ENCODE measurements at regions not wholly inside any gene's neighbourhood (a gene's known extent, or its start where the extent isn't known, plus 50 kb on each side); places are given as distances from the start of the nearest gene placed in this dataset.

DNA sequence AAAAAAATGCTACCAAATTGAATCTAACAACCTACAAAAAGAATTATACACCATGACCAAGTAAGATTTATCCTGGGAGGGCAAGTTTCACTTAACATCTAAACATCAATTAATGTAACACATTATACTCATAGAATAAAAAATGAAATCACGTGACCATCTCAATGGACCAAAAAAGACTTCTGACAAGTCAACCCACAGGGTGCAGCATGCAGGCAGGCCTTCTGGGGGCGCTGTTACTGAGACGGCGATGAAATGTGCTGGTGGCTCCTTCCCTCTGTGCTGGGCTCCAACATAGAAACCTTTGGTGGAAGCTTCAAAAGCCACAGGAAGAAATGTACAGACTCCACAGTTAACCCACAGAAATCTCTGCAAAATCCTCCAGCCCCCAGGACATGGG, 103.1 kb downstream of the INHBA start:
- Histone ChIP-seq H3K4me3 (ENCODE audit: low read depth, low read length) (no peak overlapping the region), H3K9me3 (ENCODE audit: control insufficient read depth, insufficient read depth, low read length) (no peaks in the 10 kb centered on the region), H3K36me3 (ENCODE audit: control insufficient read depth, insufficient read depth, low read length) (no peaks in the 10 kb centered on the region), H3K9ac (ENCODE audit: low read depth, low read length) (no peak overlapping the region), H3K27me3 (ENCODE audit: control insufficient read depth, insufficient read depth, low read length) (no peaks in the 10 kb centered on the region), H3K4me1 (ENCODE audit: control insufficient read depth, insufficient read depth, low read length) (no peaks in the 10 kb centered on the region)

DNA sequence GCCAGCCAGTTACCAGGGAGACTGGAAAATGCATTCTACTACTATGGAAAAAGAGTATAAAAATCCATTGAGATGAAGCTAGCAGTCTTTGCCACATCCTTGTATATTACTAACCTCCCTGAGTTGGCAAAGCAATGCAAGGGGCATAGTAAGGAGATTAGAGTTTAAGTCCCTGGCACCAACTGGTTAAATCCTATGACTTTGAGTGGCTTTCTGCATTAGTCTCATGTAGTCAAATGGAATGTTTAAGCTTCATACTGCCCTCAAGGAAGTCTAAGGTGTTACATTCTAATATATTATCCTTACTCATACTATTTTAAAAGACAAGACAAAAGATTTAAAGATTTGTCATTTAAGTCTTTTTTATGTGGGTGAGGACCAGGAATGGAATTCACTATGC, 110.1 kb downstream of the INHBA start:
- no peaks in the 10 kb centered on the region for H3K36me3 ChIP-seq (ENCODE audit: control insufficient read depth, insufficient read depth, low read length)
- no peak overlapping the region for H3K4me3 ChIP-seq (ENCODE audit: low read depth, low read length)
- H3K9ac ChIP-seq (ENCODE audit: low read depth, low read length): no peak overlapping the region
- H3K9me3 ChIP-seq (ENCODE audit: control insufficient read depth, insufficient read depth, low read length): no peaks in the 10 kb centered on the region
- no peaks in the 10 kb centered on the region for H3K27me3 ChIP-seq (ENCODE audit: control insufficient read depth, insufficient read depth, low read length)
- H3K4me1 ChIP-seq (ENCODE audit: control insufficient read depth, insufficient read depth, low read length): peaks cover 2% of the 10 kb centered on the region

DNA sequence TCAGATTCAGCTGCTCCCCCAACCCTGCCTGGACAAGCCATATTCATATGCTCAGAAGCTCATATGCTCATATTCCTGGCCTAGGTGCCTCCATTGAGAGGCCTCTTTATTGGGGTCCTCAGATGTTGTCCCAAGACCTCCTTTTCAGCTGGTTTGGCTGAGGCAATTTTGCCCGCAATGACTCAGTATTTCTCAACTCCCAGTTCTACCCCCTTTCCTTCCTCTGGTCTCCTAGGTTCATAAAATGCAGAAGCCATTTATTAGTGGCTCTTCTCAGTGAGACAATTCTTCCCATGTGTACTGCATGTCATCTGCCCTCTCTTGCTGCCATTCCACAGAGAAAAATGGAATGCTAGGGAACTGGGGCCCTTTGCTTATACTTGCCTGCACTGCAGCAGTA, 110.7 kb downstream of the INHBA start:
- Histone ChIP-seq H3K9me3 (ENCODE audit: control insufficient read depth, insufficient read depth, low read length) (no peaks in the 10 kb centered on the region), H3K4me1 (ENCODE audit: control insufficient read depth, insufficient read depth, low read length) (peaks cover 2% of the 10 kb centered on the region), H3K9ac (ENCODE audit: low read depth, low read length) (no peak overlapping the region), H3K27me3 (ENCODE audit: control insufficient read depth, insufficient read depth, low read length) (no peaks in the 10 kb centered on the region), H3K4me3 (ENCODE audit: low read depth, low read length) (no peak overlapping the region), H3K36me3 (ENCODE audit: control insufficient read depth, insufficient read depth, low read length) (no peaks in the 10 kb centered on the region)

DNA sequence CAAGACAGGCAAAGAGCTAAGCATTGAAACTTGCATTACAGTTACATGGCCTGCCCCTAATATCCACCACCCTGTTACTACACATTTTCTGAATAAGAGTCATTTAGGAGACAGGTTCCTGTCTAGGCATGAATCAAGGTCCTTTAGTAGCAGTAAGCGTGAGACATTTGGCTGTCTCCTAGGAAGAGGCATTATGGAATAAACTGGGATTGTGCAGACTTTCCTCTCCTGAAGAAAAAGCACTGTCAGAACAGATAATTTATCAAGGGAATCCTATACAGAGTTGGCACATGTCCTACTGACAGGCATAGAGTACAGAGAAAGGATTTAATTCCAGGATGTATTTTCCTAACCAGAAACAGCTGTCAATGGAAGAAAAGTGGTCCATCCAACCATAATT, 111.9 kb downstream of the INHBA start:
- H3K9me3 ChIP-seq (ENCODE audit: control insufficient read depth, insufficient read depth, low read length): no peaks in the 10 kb centered on the region
- peaks cover 2% of the 10 kb centered on the region for H3K4me1 ChIP-seq (ENCODE audit: control insufficient read depth, insufficient read depth, low read length)
- H3K27me3 ChIP-seq (ENCODE audit: control insufficient read depth, insufficient read depth, low read length): no peaks in the 10 kb centered on the region
- H3K9ac ChIP-seq (ENCODE audit: low read depth, low read length): no peak overlapping the region
- no peaks in the 10 kb centered on the region for H3K36me3 ChIP-seq (ENCODE audit: control insufficient read depth, insufficient read depth, low read length)
- no peak overlapping the region for H3K4me3 ChIP-seq (ENCODE audit: low read depth, low read length)

DNA sequence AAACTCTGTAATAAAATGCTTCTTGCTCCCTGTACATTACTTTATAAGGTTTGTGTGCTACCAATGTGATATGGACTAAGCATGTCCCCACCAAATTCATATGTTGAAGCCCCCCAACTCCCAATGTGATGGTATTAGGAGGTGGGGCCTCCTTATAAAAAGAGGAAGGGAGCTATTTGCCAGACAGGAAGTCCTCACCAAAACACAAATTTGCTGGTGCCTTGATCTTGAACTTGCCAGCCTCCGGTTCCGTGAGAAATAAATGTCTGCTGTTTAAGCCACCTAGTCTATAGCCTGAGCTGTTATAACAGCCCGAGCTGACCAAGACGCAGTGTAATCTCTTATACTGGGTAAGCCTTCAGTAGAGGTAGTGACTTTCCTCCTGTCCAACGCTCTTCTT, 114.5 kb downstream of the INHBA start:
- Histone ChIP-seq H3K4me1 (ENCODE audit: control insufficient read depth, insufficient read depth, low read length) (peaks cover 2% of the 10 kb centered on the region), H3K9me3 (ENCODE audit: control insufficient read depth, insufficient read depth, low read length) (no peaks in the 10 kb centered on the region), H3K27me3 (ENCODE audit: control insufficient read depth, insufficient read depth, low read length) (no peaks in the 10 kb centered on the region), H3K9ac (ENCODE audit: low read depth, low read length) (no peak overlapping the region), H3K36me3 (ENCODE audit: control insufficient read depth, insufficient read depth, low read length) (no peaks in the 10 kb centered on the region), H3K4me3 (ENCODE audit: low read depth, low read length) (no peak overlapping the region)

DNA sequence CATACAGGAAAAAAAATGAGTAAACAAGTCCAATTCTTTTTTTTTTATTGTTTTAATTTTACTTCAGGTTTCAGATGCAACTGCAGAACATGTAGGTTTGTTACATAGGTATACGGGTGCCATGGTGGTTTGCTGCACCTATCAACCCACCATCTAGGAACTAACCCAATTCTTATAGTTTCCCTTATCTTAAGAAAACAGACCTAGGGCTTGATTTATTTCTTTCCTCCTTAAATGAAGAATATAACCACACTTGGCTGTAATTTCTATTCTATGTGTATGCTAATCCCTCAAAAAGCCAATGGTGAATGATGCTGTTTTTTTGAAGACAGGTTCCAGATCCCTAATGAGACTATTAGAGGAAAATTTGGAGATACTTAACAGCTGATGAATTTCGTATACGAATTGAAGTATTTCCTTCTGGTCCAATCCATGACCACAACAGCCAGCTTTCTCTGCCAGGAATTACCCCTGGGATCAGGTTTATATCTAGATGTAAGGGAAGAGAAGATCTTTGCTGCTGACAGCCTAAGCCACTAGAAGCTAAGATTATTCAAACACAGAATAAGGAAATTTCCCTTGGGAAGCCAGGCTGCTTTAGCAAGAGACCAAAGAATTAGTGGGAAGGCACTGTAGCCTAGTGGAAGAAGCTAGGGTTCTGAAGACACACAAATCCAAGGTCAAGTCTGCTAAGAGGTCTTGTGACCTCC, 115.8 kb downstream of the INHBA start:
- H3K9ac ChIP-seq (ENCODE audit: low read depth, low read length): no peak overlapping the region
- no peaks in the 10 kb centered on the region for H3K27me3 ChIP-seq (ENCODE audit: control insufficient read depth, insufficient read depth, low read length)
- H3K4me3 ChIP-seq (ENCODE audit: low read depth, low read length): no peak overlapping the region
- no peaks in the 10 kb centered on the region for H3K9me3 ChIP-seq (ENCODE audit: control insufficient read depth, insufficient read depth, low read length)
- no peaks in the 10 kb centered on the region for H3K4me1 ChIP-seq (ENCODE audit: control insufficient read depth, insufficient read depth, low read length)
- H3K36me3 ChIP-seq (ENCODE audit: control insufficient read depth, insufficient read depth, low read length): no peaks in the 10 kb centered on the region

DNA sequence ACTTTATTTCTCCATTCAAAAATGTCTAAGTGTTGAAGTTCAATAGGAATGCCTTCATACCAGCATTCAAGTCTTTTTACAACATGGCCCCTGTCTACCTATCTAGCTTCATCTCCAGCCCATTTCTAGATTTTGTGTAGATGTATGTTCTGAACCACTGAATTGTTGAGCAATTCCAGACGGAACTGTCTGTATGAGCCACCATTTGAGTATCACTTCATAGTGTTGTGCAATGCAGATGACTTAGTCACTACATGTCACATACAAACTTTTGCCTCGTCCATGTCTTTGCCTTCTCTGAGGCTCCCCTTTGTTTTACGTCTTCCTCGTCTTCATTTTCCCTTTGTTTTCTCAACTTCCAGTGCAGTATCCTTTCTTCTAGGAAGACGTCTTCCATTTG, 118.1 kb downstream of the INHBA start:
- Histone ChIP-seq H3K4me3 (ENCODE audit: low read depth, low read length) (no peak overlapping the region), H3K27me3 (ENCODE audit: control insufficient read depth, insufficient read depth, low read length) (no peaks in the 10 kb centered on the region), H3K4me1 (ENCODE audit: control insufficient read depth, insufficient read depth, low read length) (no peaks in the 10 kb centered on the region)

DNA sequence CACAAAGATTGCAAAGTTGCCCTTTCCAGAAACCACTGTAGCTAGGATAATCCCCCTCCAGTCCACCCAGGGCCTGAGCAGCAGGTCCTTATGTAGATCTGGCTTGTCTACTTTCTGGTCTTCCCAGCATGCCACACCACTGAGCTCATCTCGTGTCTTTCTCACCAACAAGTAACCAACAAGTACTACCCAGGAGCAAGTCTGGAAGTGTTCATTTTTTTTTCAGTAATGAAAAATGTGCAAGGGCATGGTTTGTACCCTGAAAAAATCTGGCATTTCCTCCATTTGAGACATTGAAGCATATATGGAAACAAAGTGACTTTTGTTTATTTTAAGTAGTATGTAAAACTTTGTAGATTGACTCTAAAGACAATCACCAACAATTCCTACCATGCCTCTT, 120.8 kb downstream of the INHBA start:
- no peaks in the 10 kb centered on the region for H3K36me3 ChIP-seq (ENCODE audit: control insufficient read depth, insufficient read depth, low read length)

More for the DNA sequence above, 118.1 kb downstream of the INHBA start:
- Histone ChIP-seq H3K9me3 (ENCODE audit: control insufficient read depth, insufficient read depth, low read length) (no peaks in the 10 kb centered on the region), H3K9ac (ENCODE audit: low read depth, low read length) (no peak overlapping the region), H3K36me3 (ENCODE audit: control insufficient read depth, insufficient read depth, low read length) (no peaks in the 10 kb centered on the region)

DNA sequence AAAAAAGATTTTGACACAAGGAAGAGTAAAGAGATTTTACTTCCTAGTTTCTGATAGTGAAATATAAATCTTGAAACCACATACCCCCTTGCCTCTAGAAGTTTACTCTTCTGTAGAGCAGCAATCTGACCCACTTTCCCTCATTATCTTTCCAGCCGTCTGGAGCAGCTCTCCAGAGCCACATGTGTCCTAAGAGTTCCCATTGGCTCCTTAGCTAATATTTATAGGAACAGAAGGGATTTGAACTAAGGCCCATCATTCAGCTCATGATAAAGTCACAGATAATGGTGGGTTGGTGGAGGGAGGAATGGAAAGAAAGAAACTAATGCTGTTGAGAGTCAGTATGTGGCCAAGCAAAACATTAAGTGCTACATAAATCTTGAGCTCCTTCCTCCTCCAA, 121.8 kb downstream of the INHBA start:
- H3K9ac ChIP-seq (ENCODE audit: low read depth, low read length): no peak overlapping the region
- no peak overlapping the region for H3K4me3 ChIP-seq (ENCODE audit: low read depth, low read length)

More for the DNA sequence above, 120.8 kb downstream of the INHBA start:
- H3K4me1 ChIP-seq (ENCODE audit: control insufficient read depth, insufficient read depth, low read length): no peaks in the 10 kb centered on the region
- no peak overlapping the region for H3K4me3 ChIP-seq (ENCODE audit: low read depth, low read length)
- no peaks in the 10 kb centered on the region for H3K27me3 ChIP-seq (ENCODE audit: control insufficient read depth, insufficient read depth, low read length)
- H3K9ac ChIP-seq (ENCODE audit: low read depth, low read length): no peak overlapping the region
- no peaks in the 10 kb centered on the region for H3K9me3 ChIP-seq (ENCODE audit: control insufficient read depth, insufficient read depth, low read length)

DNA sequence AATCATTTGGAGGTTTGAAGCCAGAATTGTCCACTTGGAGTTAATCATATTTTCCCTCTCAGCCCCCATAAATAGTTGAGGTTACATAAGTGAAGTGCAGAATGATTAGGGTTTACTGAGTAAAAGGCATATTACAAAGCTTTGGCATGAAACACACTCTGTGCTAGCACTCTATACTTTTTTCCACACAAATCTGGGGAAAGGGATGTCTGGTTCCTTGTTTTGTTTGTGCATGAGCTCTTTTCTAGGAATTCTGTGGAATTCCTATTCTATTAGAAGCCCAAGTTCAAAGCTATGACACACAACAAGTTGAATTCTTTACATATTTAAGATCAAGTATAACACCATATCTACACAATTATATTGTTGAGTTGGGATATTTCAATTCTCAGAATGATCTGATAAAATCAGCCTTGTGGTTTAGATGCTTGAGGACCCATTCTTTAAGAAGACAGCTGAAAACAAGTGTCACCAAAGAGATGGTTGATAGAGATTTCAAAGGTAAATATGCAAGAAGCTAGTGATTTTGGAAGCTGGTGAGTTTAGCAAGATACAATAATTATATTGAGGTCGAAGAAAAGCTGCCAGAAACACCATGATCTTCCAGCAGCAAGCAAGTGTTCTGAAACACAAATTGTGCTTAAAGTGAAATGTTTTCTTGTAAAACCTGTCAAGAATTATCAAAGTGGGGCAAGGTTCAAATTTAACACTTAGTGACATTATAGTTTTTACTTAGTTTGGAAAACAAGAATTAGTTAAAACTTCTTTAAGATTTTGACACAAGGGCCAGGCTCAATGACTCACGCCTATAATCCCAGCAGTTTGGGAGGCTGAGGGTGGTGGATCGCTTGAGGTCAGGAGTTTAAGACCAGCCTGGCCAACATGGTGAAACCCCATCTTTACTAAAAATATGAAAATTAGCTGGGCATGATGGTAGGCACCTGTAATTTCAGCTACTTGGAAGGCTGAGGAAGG, 122.6 kb downstream of the INHBA start:
- H3K27me3 ChIP-seq (ENCODE audit: control insufficient read depth, insufficient read depth, low read length): no peaks in the 10 kb centered on the region
- no peak overlapping the region for H3K4me3 ChIP-seq (ENCODE audit: low read depth, low read length)
- H3K9me3 ChIP-seq (ENCODE audit: control insufficient read depth, insufficient read depth, low read length): no peaks in the 10 kb centered on the region
- no peaks in the 10 kb centered on the region for H3K36me3 ChIP-seq (ENCODE audit: control insufficient read depth, insufficient read depth, low read length)
- H3K9ac ChIP-seq (ENCODE audit: low read depth, low read length): no peak overlapping the region
- no peaks in the 10 kb centered on the region for H3K4me1 ChIP-seq (ENCODE audit: control insufficient read depth, insufficient read depth, low read length)

More for the DNA sequence above, 121.8 kb downstream of the INHBA start:
- H3K27me3 ChIP-seq (ENCODE audit: control insufficient read depth, insufficient read depth, low read length): no peaks in the 10 kb centered on the region
- no peaks in the 10 kb centered on the region for H3K36me3 ChIP-seq (ENCODE audit: control insufficient read depth, insufficient read depth, low read length)
- no peaks in the 10 kb centered on the region for H3K9me3 ChIP-seq (ENCODE audit: control insufficient read depth, insufficient read depth, low read length)
- H3K4me1 ChIP-seq (ENCODE audit: control insufficient read depth, insufficient read depth, low read length): no peaks in the 10 kb centered on the region

DNA sequence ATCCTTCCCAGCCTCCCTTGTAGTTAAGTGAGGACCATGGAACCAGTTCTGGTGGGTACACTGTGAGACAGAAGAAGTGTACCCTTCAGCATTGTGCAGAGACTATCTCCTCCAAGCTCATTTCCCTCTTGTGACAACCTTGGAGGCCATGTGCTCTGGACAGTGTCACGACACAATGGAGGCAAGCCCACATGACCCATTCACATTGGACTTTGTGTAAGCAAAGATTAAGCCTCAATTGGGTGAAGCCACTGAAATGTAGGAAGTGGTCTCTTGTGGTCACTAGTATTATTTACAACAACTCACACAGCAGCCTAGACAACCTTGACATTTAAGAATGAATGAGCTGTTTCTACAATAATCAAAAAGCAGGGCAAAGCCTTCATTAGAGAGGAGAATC, 124.2 kb downstream of the INHBA start:
- no peaks in the 10 kb centered on the region for H3K4me1 ChIP-seq (ENCODE audit: control insufficient read depth, insufficient read depth, low read length)
- H3K4me3 ChIP-seq (ENCODE audit: low read depth, low read length): no peak overlapping the region
- H3K36me3 ChIP-seq (ENCODE audit: control insufficient read depth, insufficient read depth, low read length): no peaks in the 10 kb centered on the region
- no peaks in the 10 kb centered on the region for H3K9me3 ChIP-seq (ENCODE audit: control insufficient read depth, insufficient read depth, low read length)
- H3K9ac ChIP-seq (ENCODE audit: low read depth, low read length): no peak overlapping the region
- no peaks in the 10 kb centered on the region for H3K27me3 ChIP-seq (ENCODE audit: control insufficient read depth, insufficient read depth, low read length)

DNA sequence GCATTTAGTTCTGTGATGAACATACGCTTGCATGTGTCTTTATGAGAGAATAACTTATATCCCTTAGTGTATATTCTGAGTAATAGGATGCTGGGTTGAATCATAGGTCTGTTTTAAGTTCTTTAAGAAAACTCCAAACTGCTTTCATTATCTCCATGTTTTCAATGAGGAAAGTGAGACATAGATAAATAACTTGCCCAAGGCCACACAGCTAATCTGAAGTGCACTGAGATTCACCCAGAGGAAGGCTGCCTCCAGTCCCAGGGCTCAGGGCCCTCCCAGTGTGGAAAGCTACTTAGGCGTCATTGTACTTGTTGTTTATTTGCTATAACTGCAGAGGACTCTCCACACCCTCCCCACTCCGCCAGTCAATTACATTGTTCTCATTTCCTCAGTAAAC, 126.7 kb downstream of the INHBA start:
- no peaks in the 10 kb centered on the region for H3K9me3 ChIP-seq (ENCODE audit: control insufficient read depth, insufficient read depth, low read length)
- no peak overlapping the region for H3K4me3 ChIP-seq (ENCODE audit: low read depth, low read length)
- H3K27me3 ChIP-seq (ENCODE audit: control insufficient read depth, insufficient read depth, low read length): no peaks in the 10 kb centered on the region
- no peaks in the 10 kb centered on the region for H3K4me1 ChIP-seq (ENCODE audit: control insufficient read depth, insufficient read depth, low read length)
- no peak overlapping the region for H3K9ac ChIP-seq (ENCODE audit: low read depth, low read length)
- no peaks in the 10 kb centered on the region for H3K36me3 ChIP-seq (ENCODE audit: control insufficient read depth, insufficient read depth, low read length)
